Middle frontal gyrus (tissue), 1 donor: ENCODE measurements at regions not wholly inside any gene's neighbourhood (a gene's known extent, or its start where the extent isn't known, plus 50 kb on each side); places are given as distances from the start of the nearest gene placed in this dataset.
"Not testable (repeated sequence)": the region's sequence is repeated elsewhere in the genome, so short reads cannot be mapped to it uniquely, and the experiment has no call there.

Experiments used
- DNase-seq: peaks from one replicate; pipeline ENCODE4 v3.0.0-alpha.2; 2015; ENCODE audit warnings: low spot score; ENCODE audit errors: extremely low spot score

- DNase-seq: no peak
These were observed 91.6 kb upstream of the BCAR3 start for GRCh38 chr1:93773049-93773838.

DNA sequence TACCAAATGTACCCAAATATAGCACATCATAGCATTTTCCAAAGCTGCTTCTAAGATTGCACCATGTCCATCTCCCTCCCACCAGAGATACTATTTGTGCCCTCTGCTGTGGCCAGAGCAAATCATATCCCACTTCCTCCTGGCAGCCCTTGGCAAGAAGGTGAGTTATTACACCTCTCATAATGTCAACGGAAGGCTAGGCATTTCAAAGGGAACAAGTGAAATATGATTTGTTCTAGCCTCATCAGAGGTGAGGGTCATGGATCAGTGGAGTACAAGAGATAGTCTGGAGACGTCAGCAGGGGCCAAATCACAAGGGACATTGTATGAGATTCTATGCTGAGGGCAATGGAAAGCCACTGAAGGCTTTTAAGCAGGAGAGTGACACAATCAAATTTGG, 90.2 kb upstream of the BCAR3 start:
- no peak for DNase-seq

DNA sequence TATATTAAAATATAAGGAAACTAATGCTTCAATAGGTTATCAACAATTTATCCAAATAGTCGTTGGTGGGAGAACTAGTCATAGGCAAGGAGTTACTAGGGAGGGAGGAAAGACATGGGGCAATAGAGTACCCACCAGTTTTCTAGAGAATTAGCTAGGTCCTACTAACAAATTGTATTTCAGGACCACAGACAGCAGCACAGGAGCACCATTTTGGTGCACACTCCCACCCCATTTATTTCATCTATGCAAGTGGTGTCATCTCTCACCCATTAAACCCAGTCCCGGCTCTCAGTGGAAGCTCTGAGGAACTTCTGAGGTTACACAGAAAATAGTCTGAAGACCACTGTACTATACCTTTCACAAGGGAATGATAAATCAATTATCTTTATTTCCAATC, 89.0 kb upstream of the BCAR3 start:
- DNase-seq: no peak

GRCh38 chr1:93769777-93770176, 88.1 kb upstream of the BCAR3 start:
- no peak for DNase-seq

GRCh38 chr1:93768380-93768863, 86.8 kb upstream of the BCAR3 start:
- no peak for DNase-seq

DNA sequence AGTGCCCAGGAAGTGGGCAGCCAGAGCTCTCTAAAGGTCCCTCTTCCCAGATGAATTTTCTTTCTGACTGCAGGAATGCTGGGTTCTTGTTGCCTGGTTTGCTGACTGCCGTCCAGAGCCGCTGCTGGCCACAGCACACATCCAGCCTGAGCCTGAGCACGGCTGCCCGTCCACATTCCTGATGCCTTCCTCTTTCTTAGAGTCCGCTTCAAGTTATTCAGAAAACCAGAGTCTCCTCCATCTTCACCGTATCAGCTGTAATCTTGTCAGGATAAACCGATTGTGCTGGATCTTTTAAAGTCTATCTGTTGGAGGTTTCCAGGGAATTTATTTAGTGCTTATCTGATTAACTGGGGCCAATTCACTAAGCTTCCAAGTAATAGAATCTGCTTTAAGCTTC, 84.8 kb upstream of the BCAR3 start:
- DNase-seq: no peak

GRCh38 chr1:93765099-93765498, 83.5 kb upstream of the BCAR3 start:
- no peak for DNase-seq

DNA sequence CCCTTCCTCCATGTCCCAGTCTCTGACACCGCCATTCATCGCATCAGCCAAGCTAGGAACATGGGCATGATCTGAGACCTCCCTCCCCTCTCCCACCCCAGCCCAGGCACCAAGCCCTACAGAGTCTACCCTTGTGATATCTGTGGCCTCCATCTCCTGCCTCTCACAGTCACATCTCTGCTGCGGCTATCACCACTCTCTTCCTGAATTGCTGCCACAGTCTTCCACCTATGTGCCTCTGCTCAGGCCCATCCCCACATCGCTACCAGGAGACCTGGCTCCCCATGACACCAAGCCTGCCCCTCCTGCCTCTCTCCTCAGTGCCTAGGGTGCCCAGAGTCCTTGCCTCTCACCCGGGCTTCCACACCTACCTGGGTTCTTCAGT, 82.7 kb upstream of the BCAR3 start:
- DNase-seq: no peak

DNA sequence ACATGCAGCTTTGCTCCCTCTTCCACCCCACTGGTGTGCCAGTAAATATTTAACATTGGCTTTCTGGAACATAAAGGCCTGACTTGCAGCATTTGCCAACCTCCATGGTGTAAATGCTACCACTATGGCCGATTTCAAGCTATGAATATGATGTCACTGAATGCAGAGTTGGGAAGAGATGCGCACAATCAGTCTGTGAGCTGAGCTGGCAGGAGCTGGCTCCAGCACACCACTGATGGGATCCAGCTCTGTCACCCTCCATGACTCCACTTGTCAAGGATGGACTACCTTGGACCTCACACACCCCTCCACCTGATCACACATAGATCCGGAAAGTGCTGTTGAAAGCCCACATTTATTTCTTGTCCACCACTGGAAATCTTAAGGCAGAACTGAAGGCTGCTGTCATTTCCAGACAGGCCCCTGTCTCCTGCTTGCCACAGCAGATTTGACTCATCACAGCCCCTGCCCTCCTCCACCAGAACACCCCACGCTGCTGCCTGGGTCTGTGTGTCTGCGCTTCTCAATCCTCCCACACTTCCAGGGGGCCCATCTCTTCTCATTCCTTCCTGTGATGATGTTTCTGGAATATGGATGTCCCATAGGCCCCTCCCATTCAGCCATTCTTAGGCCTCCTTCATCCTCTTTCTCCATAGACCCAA, 82.2 kb upstream of the BCAR3 start:
- DNase-seq: no peak

- no peak for DNase-seq
These were observed 77.3 kb upstream of the BCAR3 start for GRCh38 chr1:93758842-93759515.

GRCh38 chr1:93757256-93758036, 75.8 kb upstream of the BCAR3 start:
- DNase-seq: no peak

DNA sequence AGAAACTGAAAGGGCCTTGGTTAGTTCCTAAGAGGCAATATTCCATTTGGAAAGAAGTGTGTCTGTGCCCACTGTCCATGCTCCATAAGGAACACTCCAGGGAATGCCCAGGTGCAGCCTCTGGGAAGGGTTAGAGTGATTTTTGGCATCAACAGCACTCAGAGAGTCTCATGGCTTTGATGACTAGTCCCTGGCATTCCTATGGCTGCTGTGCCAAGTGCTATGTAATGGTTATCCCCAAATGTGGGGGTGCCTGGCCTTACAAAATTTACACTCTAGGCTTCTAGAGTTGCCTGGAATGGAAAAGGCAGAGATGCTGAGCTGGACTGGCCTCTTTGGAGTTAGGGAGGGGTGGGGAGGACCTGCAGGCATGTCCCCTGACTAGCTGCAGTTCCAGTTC, 75.0 kb upstream of the BCAR3 start:
- no peak for DNase-seq

- not testable (repeated sequence) for DNase-seq
These were observed 73.6 kb upstream of the BCAR3 start for GRCh38 chr1:93755251-93755715.

DNA sequence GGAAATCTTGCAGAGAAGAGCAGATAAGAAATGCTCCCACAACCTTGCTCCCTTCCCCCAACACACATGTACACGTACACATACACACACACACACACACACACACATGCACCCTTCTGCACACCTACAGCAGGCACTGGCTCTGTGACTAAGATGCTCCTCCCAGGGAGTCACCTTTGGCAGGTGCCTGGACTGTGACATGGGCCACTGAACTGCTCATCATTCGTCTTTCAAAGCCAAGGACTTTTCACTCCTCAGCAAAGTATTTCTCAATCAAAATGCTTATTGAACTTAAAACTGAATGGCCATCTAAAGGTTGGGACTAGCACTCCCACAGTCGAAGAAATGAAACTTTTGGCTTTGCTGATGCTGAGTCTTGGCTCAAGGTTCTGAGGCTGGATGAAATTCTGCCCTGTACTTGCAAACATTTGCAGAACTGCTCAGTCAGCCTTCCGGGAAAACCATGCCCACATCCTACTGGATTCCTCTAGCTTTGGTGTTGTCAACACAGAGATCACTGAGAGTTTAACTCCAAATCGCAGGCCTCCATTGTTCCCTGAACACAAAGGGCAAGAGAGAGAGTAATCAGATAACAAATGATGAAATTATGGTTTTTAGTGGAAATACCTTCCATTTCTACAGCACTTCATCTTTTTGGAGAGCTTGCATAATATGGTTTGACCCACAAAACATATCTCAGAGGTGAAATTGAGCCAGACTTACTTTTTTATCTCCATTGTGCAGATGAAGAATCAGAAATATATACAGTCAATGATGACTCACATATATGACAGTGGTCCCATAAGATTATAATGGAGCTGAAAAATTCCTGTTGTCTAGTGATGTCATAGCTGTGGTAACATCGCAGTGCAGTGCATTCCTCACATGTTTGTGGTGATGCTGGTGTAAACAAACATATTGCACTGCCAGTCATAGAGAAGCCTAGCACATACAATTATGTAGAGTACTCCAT, 72.4 kb upstream of the BCAR3 start:
- DNase-seq: no peak

DNA sequence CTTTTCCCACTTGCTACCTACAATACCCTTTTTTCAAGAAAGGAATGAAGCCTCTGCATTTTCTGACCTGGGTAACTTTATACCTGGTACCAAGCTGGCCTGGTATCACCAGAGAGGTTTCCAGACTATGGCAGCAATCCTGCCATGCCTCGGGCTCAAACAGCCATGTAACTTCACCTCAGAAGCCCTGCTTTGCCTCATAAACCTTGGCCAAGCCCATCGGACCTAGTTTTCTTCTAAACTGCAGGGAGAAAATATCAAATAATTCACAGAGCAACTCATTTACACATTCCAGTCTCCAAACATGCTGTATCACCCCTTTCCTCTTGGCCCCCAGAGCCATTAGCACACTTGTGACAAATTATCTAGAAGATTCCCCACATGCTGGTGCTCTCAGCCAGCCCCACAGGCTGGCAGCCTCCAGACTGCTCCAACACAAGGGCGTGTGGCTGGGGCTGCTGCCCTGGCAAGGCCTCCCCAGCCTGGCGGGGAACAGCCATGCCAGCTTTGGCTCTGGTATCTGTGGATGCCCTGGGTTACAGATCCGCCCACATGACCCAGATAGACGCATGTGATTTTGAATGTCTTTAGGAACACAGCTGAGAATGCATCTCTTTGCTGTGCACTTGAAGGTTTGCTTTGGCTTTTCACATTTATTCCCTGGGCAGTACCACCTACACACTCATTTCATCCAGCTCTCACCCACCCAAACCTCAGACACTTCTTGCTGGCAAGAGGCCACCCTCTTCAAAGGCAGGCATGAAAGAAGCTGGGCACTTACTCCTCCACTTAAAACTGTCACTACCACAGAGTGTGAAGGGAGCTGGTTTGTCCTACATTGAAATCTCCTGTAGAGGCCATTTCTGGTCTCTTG, 70.0 kb upstream of the BCAR3 start:
- peak; percentile 26 for DNase-seq

GRCh38 chr1:93750955-93751354, 69.3 kb upstream of the BCAR3 start:
- DNase-seq: no peak

GRCh38 chr1:93749894-93750301, 68.3 kb upstream of the BCAR3 start:
- no peak for DNase-seq

GRCh38 chr1:93749487-93749886, 67.8 kb upstream of the BCAR3 start:
- no peak for DNase-seq
